Prostate gland (tissue), 2 donors: ENCODE measurements at regions not wholly inside any gene's neighbourhood (a gene's known extent, or its start where the extent isn't known, plus 50 kb on each side); places are given as distances from the start of the nearest gene placed in this dataset.

Experiments
- POLR2A ChIP-seq: fragments of 450-650 bp; IDR thresholded peaks from one replicate; pipeline ENCODE4 v1.6.1; 2016; ENCODE audit warnings: antibody characterized with exemption, mild to moderate bottlenecking
- POLR2AphosphoS5 ChIP-seq: sonication (generic); formaldehyde crosslinking; IDR thresholded peaks from one replicate; pipeline ENCODE4 v1.6.1; 2017; ENCODE audit warnings: antibody characterized with exemption
- TF ChIP-seq, protein P1 (sequence below), 4 experiments: fragments of 200-600 bp in 2 of 4; fragments of 450-650 bp in 2 of 4; sonication (generic) in 2 of 4; IDR thresholded peaks; 1 replicate in 3 of 4; 2 replicates in 1 of 4; pipeline ENCODE4 v1.5.1; 2016 to 2019; ENCODE audit warnings: antibody characterized with exemption in 4 of 4, mild to moderate bottlenecking in 2 of 4, moderate library complexity in 2 of 4

DNA sequence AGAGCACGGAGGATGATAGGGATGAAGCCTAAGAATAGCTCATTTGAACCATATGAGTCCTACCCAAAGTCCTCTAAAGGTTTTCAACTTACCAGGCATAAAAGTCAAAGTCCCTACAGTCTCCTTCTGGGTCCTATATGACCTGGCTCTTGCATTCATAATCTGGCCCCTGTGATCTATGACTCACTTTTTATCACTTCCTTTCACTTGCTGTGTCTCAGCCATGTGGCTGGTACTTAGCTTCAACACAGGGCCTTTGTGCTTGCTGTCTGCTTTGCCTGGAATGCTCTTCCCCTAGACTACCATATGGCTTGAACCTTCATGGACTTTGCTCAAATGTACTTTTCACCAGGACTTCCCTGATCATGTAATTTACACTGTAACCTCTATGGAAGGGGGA lies 137.6 kb upstream of the TMTC1 start:
- TF ChIP-seq, protein P1, sequence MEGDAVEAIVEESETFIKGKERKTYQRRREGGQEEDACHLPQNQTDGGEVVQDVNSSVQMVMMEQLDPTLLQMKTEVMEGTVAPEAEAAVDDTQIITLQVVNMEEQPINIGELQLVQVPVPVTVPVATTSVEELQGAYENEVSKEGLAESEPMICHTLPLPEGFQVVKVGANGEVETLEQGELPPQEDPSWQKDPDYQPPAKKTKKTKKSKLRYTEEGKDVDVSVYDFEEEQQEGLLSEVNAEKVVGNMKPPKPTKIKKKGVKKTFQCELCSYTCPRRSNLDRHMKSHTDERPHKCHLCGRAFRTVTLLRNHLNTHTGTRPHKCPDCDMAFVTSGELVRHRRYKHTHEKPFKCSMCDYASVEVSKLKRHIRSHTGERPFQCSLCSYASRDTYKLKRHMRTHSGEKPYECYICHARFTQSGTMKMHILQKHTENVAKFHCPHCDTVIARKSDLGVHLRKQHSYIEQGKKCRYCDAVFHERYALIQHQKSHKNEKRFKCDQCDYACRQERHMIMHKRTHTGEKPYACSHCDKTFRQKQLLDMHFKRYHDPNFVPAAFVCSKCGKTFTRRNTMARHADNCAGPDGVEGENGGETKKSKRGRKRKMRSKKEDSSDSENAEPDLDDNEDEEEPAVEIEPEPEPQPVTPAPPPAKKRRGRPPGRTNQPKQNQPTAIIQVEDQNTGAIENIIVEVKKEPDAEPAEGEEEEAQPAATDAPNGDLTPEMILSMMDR (IDR thresholded peaks at IDR 0.05), result no peak
- no peak for TF ChIP-seq POLR2A
- no peak for TF ChIP-seq POLR2AphosphoS5
